Gastroesophageal sphincter (tissue), 3 donors: ENCODE measurements at regions not wholly inside any gene's neighbourhood (a gene's known extent, or its start where the extent isn't known, plus 50 kb on each side); places are given as distances from the start of the nearest gene placed in this dataset.

ENCODE experiments used
- EP300 ChIP-seq: sonication (generic); formaldehyde crosslinking; IDR thresholded peaks from one replicate; pipeline ENCODE4 v1.6.1; 2017; ENCODE audit warnings: antibody characterized with exemption, mild to moderate bottlenecking
- POLR2A ChIP-seq, 2 donors: fragments of 450-650 bp; IDR thresholded peaks; one replicate each; pipeline ENCODE4 v1.6.1; 2017; ENCODE audit warnings: antibody characterized with exemption in 2 of 2, mild to moderate bottlenecking in 2 of 2, moderate library complexity in 1 of 2
- POLR2AphosphoS5 ChIP-seq: sonication (generic); formaldehyde crosslinking; IDR thresholded peaks from one replicate; pipeline ENCODE4 v1.6.1; 2017; ENCODE audit warnings: antibody characterized with exemption
- TF ChIP-seq, protein P1 (sequence below), 4 experiments: fragments of 200-600 bp in 2 of 4; fragments of 450-650 bp in 2 of 4; sonication (generic) in 1 of 4; IDR thresholded peaks; one replicate each; pipeline ENCODE4 v1.5.1; 2017 to 2019; ENCODE audit warnings: antibody characterized with exemption in 4 of 4, mild to moderate bottlenecking in 2 of 4, moderate library complexity in 2 of 4

DNA sequence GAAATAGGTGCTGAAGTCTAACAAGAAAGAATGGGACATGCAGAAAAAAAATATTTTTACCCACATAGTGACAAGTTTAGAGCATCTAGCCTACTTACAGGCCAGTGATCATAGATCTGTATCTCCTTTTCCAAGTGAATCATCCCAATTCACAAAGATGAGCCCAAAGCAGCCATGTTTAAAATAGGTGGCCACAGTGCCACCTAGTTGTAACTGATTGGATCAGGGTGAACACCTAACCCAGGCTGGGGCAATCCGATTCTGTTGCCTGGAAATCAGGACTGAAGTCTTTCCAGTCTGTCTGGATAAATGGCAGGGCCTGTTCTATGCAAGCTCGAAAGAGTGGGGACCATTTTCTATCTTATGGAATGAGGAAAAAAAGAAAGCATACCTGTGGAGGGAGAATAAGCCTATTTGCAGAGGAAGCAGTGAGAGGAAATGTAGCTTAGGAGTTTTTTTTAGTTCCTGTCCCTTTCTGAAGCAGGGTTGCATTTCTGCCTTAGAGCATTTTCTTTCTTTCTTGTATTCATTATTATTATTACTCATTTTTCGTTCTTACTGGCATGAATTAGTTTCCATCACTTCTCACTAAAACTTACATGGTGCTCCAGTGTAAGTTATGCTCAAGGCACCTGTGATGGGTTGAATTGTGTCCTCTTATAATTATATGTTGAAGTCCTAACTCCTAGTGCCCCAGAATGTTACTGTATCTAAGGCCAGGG lies 113.2 kb upstream of the RAG2 start:
- TF ChIP-seq, protein P1, sequence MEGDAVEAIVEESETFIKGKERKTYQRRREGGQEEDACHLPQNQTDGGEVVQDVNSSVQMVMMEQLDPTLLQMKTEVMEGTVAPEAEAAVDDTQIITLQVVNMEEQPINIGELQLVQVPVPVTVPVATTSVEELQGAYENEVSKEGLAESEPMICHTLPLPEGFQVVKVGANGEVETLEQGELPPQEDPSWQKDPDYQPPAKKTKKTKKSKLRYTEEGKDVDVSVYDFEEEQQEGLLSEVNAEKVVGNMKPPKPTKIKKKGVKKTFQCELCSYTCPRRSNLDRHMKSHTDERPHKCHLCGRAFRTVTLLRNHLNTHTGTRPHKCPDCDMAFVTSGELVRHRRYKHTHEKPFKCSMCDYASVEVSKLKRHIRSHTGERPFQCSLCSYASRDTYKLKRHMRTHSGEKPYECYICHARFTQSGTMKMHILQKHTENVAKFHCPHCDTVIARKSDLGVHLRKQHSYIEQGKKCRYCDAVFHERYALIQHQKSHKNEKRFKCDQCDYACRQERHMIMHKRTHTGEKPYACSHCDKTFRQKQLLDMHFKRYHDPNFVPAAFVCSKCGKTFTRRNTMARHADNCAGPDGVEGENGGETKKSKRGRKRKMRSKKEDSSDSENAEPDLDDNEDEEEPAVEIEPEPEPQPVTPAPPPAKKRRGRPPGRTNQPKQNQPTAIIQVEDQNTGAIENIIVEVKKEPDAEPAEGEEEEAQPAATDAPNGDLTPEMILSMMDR (IDR thresholded peaks at IDR 0.05): no peak
- TF ChIP-seq EP300 (no peak), POLR2A (IDR thresholded peaks at IDR 0.05) (no peak), POLR2AphosphoS5 (no peak)
